Epithelial cell of proximal tubule (primary cell): ENCODE measurements at regions not wholly inside any gene's neighbourhood (a gene's known extent, or its start where the extent isn't known, plus 50 kb on each side); places are given as distances from the start of the nearest gene placed in this dataset.

Source experiments
- DNase-seq: peaks from one replicate; pipeline ENCODE4 v3.0.0-alpha.2; 2011; ENCODE audit warnings: low read depth
- H3K4me3 ChIP-seq: 2 replicates; pipeline ENCODE4 v1.5.1; 2011; ENCODE audit warnings: low read depth, mild to moderate bottlenecking, low read length
- TF ChIP-seq, protein P1 (sequence below): conservative IDR thresholded peaks from 2 replicates; pipeline ENCODE4 v1.5.1; 2012; ENCODE audit warnings: low read depth, mild to moderate bottlenecking, low read length

- TF ChIP-seq, protein P1, sequence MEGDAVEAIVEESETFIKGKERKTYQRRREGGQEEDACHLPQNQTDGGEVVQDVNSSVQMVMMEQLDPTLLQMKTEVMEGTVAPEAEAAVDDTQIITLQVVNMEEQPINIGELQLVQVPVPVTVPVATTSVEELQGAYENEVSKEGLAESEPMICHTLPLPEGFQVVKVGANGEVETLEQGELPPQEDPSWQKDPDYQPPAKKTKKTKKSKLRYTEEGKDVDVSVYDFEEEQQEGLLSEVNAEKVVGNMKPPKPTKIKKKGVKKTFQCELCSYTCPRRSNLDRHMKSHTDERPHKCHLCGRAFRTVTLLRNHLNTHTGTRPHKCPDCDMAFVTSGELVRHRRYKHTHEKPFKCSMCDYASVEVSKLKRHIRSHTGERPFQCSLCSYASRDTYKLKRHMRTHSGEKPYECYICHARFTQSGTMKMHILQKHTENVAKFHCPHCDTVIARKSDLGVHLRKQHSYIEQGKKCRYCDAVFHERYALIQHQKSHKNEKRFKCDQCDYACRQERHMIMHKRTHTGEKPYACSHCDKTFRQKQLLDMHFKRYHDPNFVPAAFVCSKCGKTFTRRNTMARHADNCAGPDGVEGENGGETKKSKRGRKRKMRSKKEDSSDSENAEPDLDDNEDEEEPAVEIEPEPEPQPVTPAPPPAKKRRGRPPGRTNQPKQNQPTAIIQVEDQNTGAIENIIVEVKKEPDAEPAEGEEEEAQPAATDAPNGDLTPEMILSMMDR = no peak
- DNase-seq = no peak
- no peak overlapping the region for H3K4me3 ChIP-seq
These were observed 670.6 kb upstream of the EPHA7 start for GRCh38 chr6:94089941-94090340.

DNA sequence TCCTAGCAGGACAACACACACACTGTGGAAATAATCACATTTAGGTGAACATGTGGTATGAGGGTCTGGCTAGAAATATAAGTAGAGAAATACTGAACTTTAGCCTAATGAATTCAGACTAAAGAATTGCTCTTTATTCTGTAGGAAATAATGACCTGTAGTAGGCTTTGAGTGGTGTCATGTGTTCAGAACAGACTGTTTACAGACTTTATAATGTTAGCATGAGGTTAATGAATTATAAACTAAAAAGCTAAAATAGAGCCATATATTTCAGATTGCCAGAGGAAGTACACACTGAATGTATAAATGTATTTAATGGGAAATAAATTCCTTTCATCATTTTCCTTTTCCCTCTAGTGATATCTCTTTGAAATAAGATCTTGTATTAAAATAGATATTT is 669.5 kb upstream of the EPHA7 start:
- TF ChIP-seq, protein P1 = no peak
- DNase-seq = no peak

GRCh38 chr6:94074764-94075163 is 655.4 kb upstream of the EPHA7 start:
- TF ChIP-seq, protein P1 = no peak
- H3K4me3 ChIP-seq = no peak overlapping the region
- no peak for DNase-seq

More for the DNA sequence above, 669.5 kb upstream of the EPHA7 start:
- H3K4me3 ChIP-seq = no peak overlapping the region

GRCh38 chr6:94071835-94072234 is 652.5 kb upstream of the EPHA7 start:
- no peak overlapping the region for H3K4me3 ChIP-seq
- DNase-seq = no peak
- TF ChIP-seq, protein P1 = peak; percentile 53

DNA sequence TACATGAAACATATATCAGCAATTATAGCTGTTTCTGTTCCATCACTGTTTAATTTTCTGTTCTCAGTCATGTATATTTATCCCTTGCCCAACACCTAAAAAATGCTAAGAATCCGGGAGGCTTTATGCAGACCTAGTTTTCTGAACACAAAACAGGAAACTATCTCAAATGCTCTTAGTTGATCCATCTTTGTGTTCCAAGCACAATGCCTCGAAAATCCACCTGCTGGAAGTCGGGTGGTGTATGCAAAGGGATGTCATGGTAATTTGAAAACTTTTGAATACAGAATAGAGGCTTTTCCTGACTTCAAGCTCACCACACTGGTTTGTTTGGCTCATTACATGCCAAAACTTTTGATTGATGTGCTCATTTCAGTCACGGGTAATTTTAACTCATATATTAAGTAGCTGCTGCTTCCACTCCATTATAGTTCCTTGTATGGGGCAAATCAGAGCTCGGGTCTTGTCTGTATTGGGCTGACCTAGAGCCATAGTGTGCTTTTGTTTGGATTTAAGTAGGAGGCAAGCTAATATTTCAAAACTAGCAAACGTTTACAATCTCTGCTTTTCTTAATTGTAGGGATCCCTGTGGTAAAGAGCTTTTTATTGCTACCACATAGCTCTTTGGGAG is 646.5 kb upstream of the EPHA7 start:
- TF ChIP-seq, protein P1 = no peak
- H3K4me3 ChIP-seq = no peak overlapping the region
- no peak for DNase-seq

DNA sequence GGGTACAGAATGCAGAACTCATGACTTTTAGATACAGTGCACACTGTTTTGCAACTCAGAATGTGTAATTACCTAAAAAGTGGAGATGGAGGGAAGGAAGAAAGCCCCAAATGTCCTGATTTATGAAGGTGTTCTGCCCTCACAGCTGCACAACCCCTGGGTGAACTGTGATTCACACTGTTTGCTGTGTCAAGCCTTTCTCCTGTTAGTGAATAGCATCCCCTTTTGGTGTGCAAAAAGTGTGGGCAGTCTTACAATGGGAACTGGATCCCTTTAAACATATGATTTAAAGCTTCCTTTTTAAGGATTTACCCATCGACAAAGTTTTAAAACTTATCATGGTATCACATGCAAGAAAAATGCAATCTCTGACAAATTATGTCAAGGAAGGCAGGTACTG is 633.4 kb upstream of the EPHA7 start:
- DNase-seq = no peak
- TF ChIP-seq, protein P1 = peak; percentile 79

GRCh38 chr6:94050515-94050914 is 631.2 kb upstream of the EPHA7 start:
- DNase-seq = no peak
- TF ChIP-seq, protein P1 = no peak

More for the DNA sequence above, 633.4 kb upstream of the EPHA7 start:
- no peak overlapping the region for H3K4me3 ChIP-seq

More at GRCh38 chr6:94050515-94050914, 631.2 kb upstream of the EPHA7 start:
- no peak overlapping the region for H3K4me3 ChIP-seq
